ENCODE measurements at regions not wholly inside any gene's neighbourhood (a gene's known extent, or its start where the extent isn't known, plus 50 kb on each side); places are given as distances from the start of the nearest gene placed in this dataset.

GRCh38 chr2:38191516-38191915 is 115.6 kb upstream of the CYP1B1 start:
- in situ Hi-C loops (cut with MboI; ENCODE audit: low pct_ligation_motif_present in 1 of 4, low pct_unique_long_range_greater_than_20kb in 1 of 4, low sequenced_read_pairs in 3 of 4) = no loop called here
- Histone ChIP-seq H3K27me3 (no peaks in the 10 kb centered on the region), H3K4me1 (peaks cover 0 to 15% (median 1%) of the 10 kb centered on the region in 4 donors), H3K4me3 (no peak overlapping the region), H3K27ac (no peak overlapping the region), H3K9me3 (no peaks in the 10 kb centered on the region), H3K36me3 (no peaks in the 10 kb centered on the region)
- intact Hi-C loops (cut with DNase I; ENCODE audit: low total_unique reads) = no loop called here
- no peak for DNase-seq
- no peak for TF ChIP-seq POLR2AphosphoS5 (IDR thresholded peaks at IDR 0.05)
- TF ChIP-seq, protein P1, sequence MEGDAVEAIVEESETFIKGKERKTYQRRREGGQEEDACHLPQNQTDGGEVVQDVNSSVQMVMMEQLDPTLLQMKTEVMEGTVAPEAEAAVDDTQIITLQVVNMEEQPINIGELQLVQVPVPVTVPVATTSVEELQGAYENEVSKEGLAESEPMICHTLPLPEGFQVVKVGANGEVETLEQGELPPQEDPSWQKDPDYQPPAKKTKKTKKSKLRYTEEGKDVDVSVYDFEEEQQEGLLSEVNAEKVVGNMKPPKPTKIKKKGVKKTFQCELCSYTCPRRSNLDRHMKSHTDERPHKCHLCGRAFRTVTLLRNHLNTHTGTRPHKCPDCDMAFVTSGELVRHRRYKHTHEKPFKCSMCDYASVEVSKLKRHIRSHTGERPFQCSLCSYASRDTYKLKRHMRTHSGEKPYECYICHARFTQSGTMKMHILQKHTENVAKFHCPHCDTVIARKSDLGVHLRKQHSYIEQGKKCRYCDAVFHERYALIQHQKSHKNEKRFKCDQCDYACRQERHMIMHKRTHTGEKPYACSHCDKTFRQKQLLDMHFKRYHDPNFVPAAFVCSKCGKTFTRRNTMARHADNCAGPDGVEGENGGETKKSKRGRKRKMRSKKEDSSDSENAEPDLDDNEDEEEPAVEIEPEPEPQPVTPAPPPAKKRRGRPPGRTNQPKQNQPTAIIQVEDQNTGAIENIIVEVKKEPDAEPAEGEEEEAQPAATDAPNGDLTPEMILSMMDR (IDR thresholded peaks at IDR 0.05) = no peak
- no peak for TF ChIP-seq EP300 (IDR thresholded peaks at IDR 0.05; ENCODE audit: low read depth)
- TF ChIP-seq POLR2A (IDR thresholded peaks at IDR 0.05) = no peak
- WGBS, 2 donors (ENCODE audit: low coverage in 1 of 2) = 63 to 76% methylated on average over 2 of the region's 2 CpGs

- intact Hi-C loops (cut with DNase I; ENCODE audit: low total_unique reads) = no loop called here
- H3K27ac ChIP-seq = no peak overlapping the region
- H3K4me1 ChIP-seq = peaks cover 0 to 15% (median 1%) of the 10 kb centered on the region in 4 donors
- TF ChIP-seq, protein P1 (IDR thresholded peaks at IDR 0.05) = no peak
- no peak for TF ChIP-seq POLR2A (IDR thresholded peaks at IDR 0.05)
- TF ChIP-seq POLR2AphosphoS5 (IDR thresholded peaks at IDR 0.05) = no peak
- no peak for TF ChIP-seq EP300 (IDR thresholded peaks at IDR 0.05; ENCODE audit: low read depth)
- no peaks in the 10 kb centered on the region for H3K27me3 ChIP-seq
- in situ Hi-C loops (cut with MboI; ENCODE audit: low pct_ligation_motif_present in 1 of 4, low pct_unique_long_range_greater_than_20kb in 1 of 4, low sequenced_read_pairs in 3 of 4) = no loop called here
- no peaks in the 10 kb centered on the region for H3K36me3 ChIP-seq
- H3K9me3 ChIP-seq = no peaks in the 10 kb centered on the region
- WGBS, 2 donors (ENCODE audit: low coverage in 1 of 2) = 95 to 96% methylated on average over 3 of the region's 3 CpGs
- DNase-seq = no peak
- H3K4me3 ChIP-seq = no peak overlapping the region
These were observed 114.7 kb upstream of the CYP1B1 start for GRCh38 chr2:38190542-38191218.

GRCh38 chr2:38187541-38188011 is 111.6 kb upstream of the CYP1B1 start:
- no peaks in the 10 kb centered on the region for H3K27me3 ChIP-seq
- no peaks in the 10 kb centered on the region for H3K9me3 ChIP-seq
- WGBS, 2 donors (ENCODE audit: low coverage in 1 of 2) = 65 to 76% methylated on average over 4 to 5 of the region's 5 CpGs
- H3K36me3 ChIP-seq = no peaks in the 10 kb centered on the region
- no peak overlapping the region for H3K4me3 ChIP-seq
- TF ChIP-seq EP300 (IDR thresholded peaks at IDR 0.05; ENCODE audit: low read depth) (no peak), POLR2A (IDR thresholded peaks at IDR 0.05) (no peak), POLR2AphosphoS5 (IDR thresholded peaks at IDR 0.05) (peak; percentile 54 to 75 (median 58))
- in situ Hi-C loops (cut with MboI; ENCODE audit: low pct_ligation_motif_present in 1 of 4, low pct_unique_long_range_greater_than_20kb in 1 of 4, low sequenced_read_pairs in 3 of 4) = no loop called here
- intact Hi-C loops (cut with DNase I; ENCODE audit: low total_unique reads) = no loop called here
- DNase-seq = peak; percentile 52
- peak overlapping the region; percentile 59 to 83 (median 65) for H3K27ac ChIP-seq
- peaks cover 0 to 27% (median 4%) of the 10 kb centered on the region in 4 donors for H3K4me1 ChIP-seq

GRCh38 chr2:38185012-38185491 is 109.1 kb upstream of the CYP1B1 start:
- Histone ChIP-seq H3K36me3 (no peaks in the 10 kb centered on the region), H3K9me3 (no peaks in the 10 kb centered on the region), H3K27me3 (no peaks in the 10 kb centered on the region), H3K4me3 (no peak overlapping the region), H3K4me1 (peaks cover 0 to 46% (median 13%) of the 10 kb centered on the region in 4 donors), H3K27ac (peak overlapping the region in 1 of 4 donors; percentile 7)
- intact Hi-C loops (cut with DNase I; ENCODE audit: low total_unique reads) = no loop called here
- no peak for DNase-seq
- WGBS, 2 donors (ENCODE audit: low coverage in 1 of 2) = 60 to 70% methylated on average over 1 of the region's 1 CpG
- TF ChIP-seq, protein P1 (IDR thresholded peaks at IDR 0.05) = no peak
- TF ChIP-seq POLR2AphosphoS5 (IDR thresholded peaks at IDR 0.05) = no peak
- TF ChIP-seq POLR2A (IDR thresholded peaks at IDR 0.05) = no peak
- no peak for TF ChIP-seq EP300 (IDR thresholded peaks at IDR 0.05; ENCODE audit: low read depth)
- in situ Hi-C loops (cut with MboI; ENCODE audit: low pct_ligation_motif_present in 1 of 4, low pct_unique_long_range_greater_than_20kb in 1 of 4, low sequenced_read_pairs in 3 of 4) = no loop called here
